OCI-LY3 (cell line): ENCODE measurements at regions not wholly inside any gene's neighbourhood (a gene's known extent, or its start where the extent isn't known, plus 50 kb on each side); places are given as distances from the start of the nearest gene placed in this dataset.

ENCODE experiments used
- EZH2phosphoT487 ChIP-seq: fragments of 200-600 bp; shearing (Covaris generic); IDR thresholded peaks from 2 replicates; pipeline ENCODE4 v1.6.1; 2018; ENCODE audit warnings: antibody characterized with exemption, mixed run types, low read depth
- TF ChIP-seq, protein P1 (sequence below): fragments of 200-600, 300-600 bp; sonication (generic); IDR thresholded peaks from 2 replicates; pipeline ENCODE4 v1.5.1; 2014; ENCODE audit warnings: antibody characterized with exemption, low read length, low read depth

GRCh38 chr3:5699811-5700210 lies 512.3 kb downstream of the EDEM1 start:
- TF ChIP-seq, protein P1, sequence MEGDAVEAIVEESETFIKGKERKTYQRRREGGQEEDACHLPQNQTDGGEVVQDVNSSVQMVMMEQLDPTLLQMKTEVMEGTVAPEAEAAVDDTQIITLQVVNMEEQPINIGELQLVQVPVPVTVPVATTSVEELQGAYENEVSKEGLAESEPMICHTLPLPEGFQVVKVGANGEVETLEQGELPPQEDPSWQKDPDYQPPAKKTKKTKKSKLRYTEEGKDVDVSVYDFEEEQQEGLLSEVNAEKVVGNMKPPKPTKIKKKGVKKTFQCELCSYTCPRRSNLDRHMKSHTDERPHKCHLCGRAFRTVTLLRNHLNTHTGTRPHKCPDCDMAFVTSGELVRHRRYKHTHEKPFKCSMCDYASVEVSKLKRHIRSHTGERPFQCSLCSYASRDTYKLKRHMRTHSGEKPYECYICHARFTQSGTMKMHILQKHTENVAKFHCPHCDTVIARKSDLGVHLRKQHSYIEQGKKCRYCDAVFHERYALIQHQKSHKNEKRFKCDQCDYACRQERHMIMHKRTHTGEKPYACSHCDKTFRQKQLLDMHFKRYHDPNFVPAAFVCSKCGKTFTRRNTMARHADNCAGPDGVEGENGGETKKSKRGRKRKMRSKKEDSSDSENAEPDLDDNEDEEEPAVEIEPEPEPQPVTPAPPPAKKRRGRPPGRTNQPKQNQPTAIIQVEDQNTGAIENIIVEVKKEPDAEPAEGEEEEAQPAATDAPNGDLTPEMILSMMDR: no peak
- no peak for TF ChIP-seq EZH2phosphoT487
